ENCODE measurements at regions not wholly inside any gene's neighbourhood (a gene's known extent, or its start where the extent isn't known, plus 50 kb on each side); places are given as distances from the start of the nearest gene placed in this dataset.

- H2AFZ ChIP-seq (ENCODE audit: low read length): no peak overlapping the region
- H3K4me2 ChIP-seq (ENCODE audit: insufficient read depth, insufficient read length, low read length): no peak overlapping the region
- TF ChIP-seq CTCF (conservative IDR thresholded peaks at IDR 0.05): no peak
- no peak for DNase-seq
- no peak overlapping the region for H3K4ac ChIP-seq (ENCODE audit: low read depth, low read length)
- no peaks in the 10 kb centered on the region for H3K23me2 ChIP-seq (ENCODE audit: insufficient read length, low read depth, low read length, poor library complexity, severe bottlenecking)
- Mint-ChIP-seq H3K36me3 (ENCODE audit: insufficient read depth in 1 of 3, low read depth in 3 of 3) (peaks cover 0 to 11% (median 7%) of the 10 kb centered on the region in 3 experiments; a peak in 4 of 7 replicates), H3K4me1 (no peaks in the 10 kb centered on the region), H3K9me3 (peaks cover 0 to 12% of the 10 kb centered on the region in 2 experiments; a peak in 4 of 5 replicates), H3K27ac (no peak overlapping the region), H3K27me3 (ENCODE audit: low read depth) (no peaks in the 10 kb centered on the region), H3K4me3 (no peak overlapping the region)
- no peak overlapping the region for H2AK5ac ChIP-seq (ENCODE audit: insufficient read length, low read length)
- H3K79me2 ChIP-seq (ENCODE audit: insufficient read depth, low read length): no peaks in the 10 kb centered on the region
- no peak overlapping the region for H3T11ph ChIP-seq (ENCODE audit: low read length)
- no peaks in the 10 kb centered on the region for H3K27me3 ChIP-seq (ENCODE audit: insufficient read depth, low read length)
- no peak overlapping the region for H4K91ac ChIP-seq (ENCODE audit: insufficient read length, low read depth, low read length)
- no peak overlapping the region for H2BK15ac ChIP-seq (ENCODE audit: low read depth, low read length)
- no peak overlapping the region for H3K18ac ChIP-seq (ENCODE audit: insufficient read length, low read depth, low read length)
- H3K79me1 ChIP-seq (ENCODE audit: insufficient read depth, low read depth, low read length, poor library complexity, severe bottlenecking): no peaks in the 10 kb centered on the region
- H3K23ac ChIP-seq (ENCODE audit: insufficient read length, low read depth, low read length): no peak overlapping the region
- no peaks in the 10 kb centered on the region for H3K9me3 ChIP-seq (ENCODE audit: control insufficient read depth, low read depth, low read length)
- H3K9ac ChIP-seq (ENCODE audit: extremely low read depth, insufficient read length, low read length): no peak overlapping the region
- no peak overlapping the region; the same call in 1 of the 2 replicates for H3K14ac ChIP-seq (ENCODE audit: insufficient read depth, low read length)
- H2BK5ac ChIP-seq (ENCODE audit: insufficient read length, low read length): no peak overlapping the region
- WGBS (ENCODE audit: extremely low coverage, insufficient read length, low lambda C conversion rate): no CpG with 5 or more reads among the region's 7 CpGs
- H2BK12ac ChIP-seq (ENCODE audit: insufficient read length, low read depth, low read length): no peak overlapping the region
- H3K4me1 ChIP-seq (ENCODE audit: insufficient read depth, low read length): no peaks in the 10 kb centered on the region
- no peak overlapping the region for H2BK20ac ChIP-seq (ENCODE audit: low read depth, low read length, poor library complexity, severe bottlenecking)
- H4K5ac ChIP-seq (ENCODE audit: insufficient read length, low read depth, low read length): no peak overlapping the region
- H4K8ac ChIP-seq (replicated peaks; ENCODE audit: insufficient read length, low read depth, low read length): no peak overlapping the region
- H2BK120ac ChIP-seq (ENCODE audit: low read depth, low read length, poor library complexity, severe bottlenecking): no peak overlapping the region
- no peak overlapping the region for H3K27ac ChIP-seq (ENCODE audit: insufficient read length, low read depth, low read length)
- H4K20me1 ChIP-seq (ENCODE audit: control insufficient read depth, insufficient read depth, insufficient read length): no peaks in the 10 kb centered on the region
- H3K56ac ChIP-seq (ENCODE audit: insufficient read length, low read depth, low read length): no peak overlapping the region
Observed at GRCh38 chr3:163018664-163019063, 1522.1 kb downstream of the OTOL1 start.

All from H9 (cell line).